Astrocyte (in vitro differentiated cells and primary cell): ENCODE measurements at regions not wholly inside any gene's neighbourhood (a gene's known extent, or its start where the extent isn't known, plus 50 kb on each side); places are given as distances from the start of the nearest gene placed in this dataset.

Source experiments
- CTCF ChIP-seq: IDR thresholded peaks from 2 replicates; pipeline ENCODE4 v1.5.1; 2011; ENCODE audit warnings: low read depth, mild to moderate bottlenecking, inconsistent platforms, low read length, moderate library complexity; ENCODE audit not compliant: insufficient read depth
- EZH2 ChIP-seq: IDR thresholded peaks from 2 replicates; pipeline ENCODE4 v1.6.1; 2012; ENCODE audit warnings: mild to moderate bottlenecking, low read length, inconsistent platforms; ENCODE audit not compliant: insufficient read depth

- TF ChIP-seq CTCF (no peak), EZH2 (no peak)
Observed at GRCh38 chr13:86584301-86584700, 785.1 kb upstream of the SLITRK6 start.
